Activated CD4-positive, alpha-beta T cell treated with anti-CD3 and anti-CD28 coated beads, Interleukin-2, amount 50 U/mL, for 24 hours (primary cell): ENCODE measurements at regions not wholly inside any gene's neighbourhood (a gene's known extent, or its start where the extent isn't known, plus 50 kb on each side); places are given as distances from the start of the nearest gene placed in this dataset.

Experiments
- DNase-seq, 2 donors: peaks; one replicate each; pipeline ENCODE4 v3.0.0-alpha.2; 2020; ENCODE audit warnings: low read depth in 1 of 2, low spot score in 1 of 2

DNA sequence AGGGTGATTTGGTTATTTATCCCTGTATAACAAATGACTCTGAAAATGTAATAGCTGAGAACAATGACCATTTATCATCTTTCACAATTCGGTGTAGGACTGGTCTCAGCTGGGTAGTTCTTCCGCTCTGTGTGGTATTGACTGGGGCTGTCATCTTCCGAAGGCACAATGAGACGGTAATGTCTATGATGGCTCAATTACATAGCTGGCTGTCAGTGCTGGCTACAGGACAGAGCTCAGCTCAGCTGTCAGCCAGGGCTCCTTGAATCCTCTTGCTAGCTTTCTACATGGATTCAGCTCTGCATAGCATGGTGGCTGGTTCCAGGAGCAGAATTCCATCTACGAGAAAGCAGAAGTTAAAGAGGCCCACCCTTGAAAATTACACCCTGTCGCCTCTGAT, 483.8 kb downstream of the TDRD15 start:
- no peak for DNase-seq

- no peak for DNase-seq
Measured at GRCh38 chr2:21610304-21610703, 486.5 kb downstream of the TDRD15 start.

- no peak for DNase-seq
Measured at GRCh38 chr2:21617885-21618434, 494.2 kb downstream of the TDRD15 start.

DNA sequence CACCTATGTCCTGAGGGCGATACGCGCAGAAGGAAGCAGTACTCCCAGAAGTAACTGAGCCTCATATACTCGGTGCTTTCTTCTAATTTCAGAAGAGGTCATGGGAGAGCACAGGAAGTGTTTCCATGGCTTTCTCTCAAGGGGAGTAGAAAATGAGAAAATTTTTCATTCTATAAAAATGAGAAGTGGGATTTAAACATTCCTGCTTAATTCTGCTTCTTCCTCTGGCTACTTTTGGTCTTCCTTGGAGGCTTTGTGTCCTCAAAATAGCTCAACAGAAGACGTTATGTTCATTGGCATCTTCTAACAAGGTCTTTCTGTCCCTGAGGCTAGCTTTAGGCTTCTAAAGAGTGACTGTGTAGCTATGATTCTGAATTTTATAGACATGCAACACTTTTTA, 497.0 kb downstream of the TDRD15 start:
- DNase-seq, result no peak

DNA sequence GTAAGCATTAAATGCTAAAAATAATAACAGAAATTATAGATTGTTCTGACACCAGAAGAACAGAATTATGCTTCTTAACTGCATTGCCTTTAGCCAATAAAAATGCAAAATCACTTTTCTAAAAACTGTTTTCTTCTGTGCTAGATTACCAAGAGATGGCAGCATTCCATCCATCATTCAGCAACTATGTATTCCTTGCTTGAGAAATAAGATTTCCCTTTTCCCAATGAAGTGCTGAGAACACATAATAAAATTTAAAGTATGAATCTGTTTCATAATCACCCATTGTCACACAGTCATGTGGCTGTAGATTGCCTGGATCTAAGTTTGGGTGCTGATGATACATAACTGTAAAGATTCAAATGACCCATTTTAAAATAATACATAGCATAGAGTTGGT, 504.2 kb downstream of the TDRD15 start:
- no peak for DNase-seq

- DNase-seq, result no peak
Measured at GRCh38 chr2:21633015-21633414, 509.2 kb downstream of the TDRD15 start.

DNA sequence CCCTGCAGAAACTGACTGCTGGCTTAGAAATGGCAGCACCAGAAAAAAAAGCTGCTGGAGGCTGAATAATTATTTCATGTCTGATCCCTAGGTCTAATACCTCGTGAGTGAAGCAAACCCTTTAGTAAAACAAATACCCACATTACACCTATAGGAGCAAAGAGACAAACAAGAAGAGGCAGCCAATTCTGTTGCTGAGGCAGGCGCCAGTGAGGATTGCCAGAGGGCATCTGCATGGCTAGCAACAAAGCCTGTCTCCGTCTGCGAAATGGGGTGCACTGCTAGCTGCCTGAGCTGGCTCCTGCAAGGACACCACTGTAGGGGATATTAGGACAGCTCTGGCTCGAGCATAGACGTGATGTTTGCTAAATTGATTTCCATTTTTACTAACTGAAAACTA, 509.7 kb downstream of the TDRD15 start:
- DNase-seq, result no peak

DNA sequence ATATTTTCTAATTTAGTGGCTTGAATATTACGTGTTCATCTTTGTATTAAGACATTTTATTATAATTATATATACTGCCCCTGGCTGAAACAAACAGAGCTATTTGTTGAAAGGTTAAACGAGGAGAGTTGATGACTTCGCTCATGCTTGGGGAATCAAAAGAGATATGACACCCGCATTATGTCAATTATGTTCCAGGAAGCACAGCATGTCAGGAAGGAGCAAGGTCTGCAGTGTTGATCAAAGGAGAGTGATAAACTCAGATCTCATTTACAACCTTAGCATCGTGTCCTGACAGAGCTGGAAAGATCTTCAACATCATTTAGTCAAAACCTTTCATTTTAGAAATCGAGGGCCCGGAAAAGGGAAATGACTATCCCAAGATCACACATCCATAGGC, 510.1 kb downstream of the TDRD15 start:
- DNase-seq, result no peak

- DNase-seq, result no peak
Measured at GRCh38 chr2:21640046-21640445, 516.3 kb downstream of the TDRD15 start.

- no peak for DNase-seq
Measured at GRCh38 chr2:21642647-21643046, 518.9 kb downstream of the TDRD15 start.

DNA sequence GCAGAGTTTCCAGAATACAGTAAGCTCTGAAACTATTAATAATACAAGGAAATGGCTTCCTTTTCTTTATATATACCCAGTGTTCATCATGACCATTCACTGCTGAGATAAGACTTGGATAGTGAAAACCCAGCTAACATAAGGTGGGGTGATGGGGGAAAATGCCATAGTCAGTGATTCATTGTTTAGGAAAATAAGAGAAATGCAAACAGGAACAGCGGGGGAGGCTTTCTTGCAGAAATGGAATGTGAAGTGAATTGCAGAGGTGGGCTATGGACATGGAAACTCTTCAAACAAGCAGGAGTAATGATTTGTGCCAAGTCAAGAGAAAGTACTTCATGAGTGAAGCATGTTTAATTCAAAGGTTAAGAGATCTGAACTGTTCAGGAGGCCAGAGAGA, 519.4 kb downstream of the TDRD15 start:
- no peak for DNase-seq

DNA sequence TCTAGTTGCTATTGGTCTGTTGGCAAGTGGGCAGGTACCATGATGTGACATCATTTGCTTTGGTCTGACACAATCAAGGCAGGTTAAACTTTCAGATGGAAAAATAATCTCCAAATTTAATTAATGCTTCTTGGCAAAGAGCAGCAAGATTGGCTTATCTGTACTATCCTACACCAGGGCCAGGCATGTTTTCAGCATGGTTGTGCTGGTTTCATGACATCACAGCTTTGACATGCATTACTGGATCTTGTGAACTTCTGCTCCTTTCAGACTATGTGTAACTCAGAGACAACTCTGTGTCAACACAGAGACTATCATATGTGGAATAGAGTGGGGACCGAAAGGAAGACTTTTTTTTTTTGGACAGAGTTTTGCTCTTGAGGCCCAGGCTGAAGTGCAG, 520.5 kb downstream of the TDRD15 start:
- no peak for DNase-seq

- no peak for DNase-seq
Measured at GRCh38 chr2:21646345-21646744, 522.6 kb downstream of the TDRD15 start.

- DNase-seq, result no peak
Measured at GRCh38 chr2:21650569-21650968, 526.8 kb downstream of the TDRD15 start.

DNA sequence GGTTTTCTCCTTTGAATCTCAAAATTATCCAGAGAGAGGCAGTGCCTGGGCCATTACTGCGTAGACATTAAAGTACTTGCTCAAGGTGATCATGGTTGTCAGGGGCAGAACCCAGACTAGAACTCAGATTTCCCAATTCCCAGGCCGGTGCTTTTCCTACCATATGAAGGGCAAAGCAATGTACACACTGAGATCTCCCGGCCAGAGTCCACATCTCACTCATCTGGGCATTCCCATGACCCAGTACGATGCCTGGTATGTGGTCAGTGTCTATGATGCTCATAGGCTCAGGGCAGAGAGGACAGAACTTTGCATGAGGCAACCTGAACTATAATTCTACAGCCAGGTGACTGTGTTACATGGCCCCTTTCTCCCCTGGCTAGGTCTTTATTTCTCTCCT, 531.4 kb downstream of the TDRD15 start:
- no peak for DNase-seq

DNA sequence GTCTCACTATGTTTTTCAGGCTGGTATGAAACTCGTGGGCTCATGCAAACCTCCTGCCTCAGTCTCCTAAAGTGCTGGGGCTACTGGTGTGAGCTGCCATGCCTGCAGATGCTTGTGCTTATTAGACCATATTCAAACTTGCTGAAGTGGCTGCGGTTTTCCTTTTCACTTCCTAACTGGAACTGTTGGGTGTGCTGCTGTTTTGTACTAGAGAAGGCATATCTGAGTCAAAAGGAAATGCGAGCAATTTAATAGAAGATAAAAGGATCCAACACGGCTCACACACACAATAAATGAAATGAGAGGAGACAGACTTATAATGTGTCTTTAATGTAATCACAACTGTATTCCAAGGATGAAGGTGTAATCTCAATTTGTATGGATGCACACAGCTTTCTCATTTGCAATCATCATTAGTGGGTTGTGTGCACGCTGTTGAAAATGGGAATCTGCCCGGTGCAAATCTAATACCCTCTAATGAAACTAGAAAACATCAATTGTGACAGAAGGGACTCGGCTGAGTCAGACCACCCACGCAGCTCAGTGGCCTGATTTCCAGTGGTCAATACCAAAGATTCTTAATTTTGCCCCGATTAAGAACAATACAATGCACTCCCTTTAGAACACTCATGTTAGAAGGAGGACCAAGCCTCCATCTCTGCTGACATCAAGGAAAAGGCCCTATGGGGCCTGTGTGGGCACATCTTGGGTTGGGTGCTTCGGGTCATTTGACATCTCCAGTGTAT, 532.7 kb downstream of the TDRD15 start:
- no peak for DNase-seq

DNA sequence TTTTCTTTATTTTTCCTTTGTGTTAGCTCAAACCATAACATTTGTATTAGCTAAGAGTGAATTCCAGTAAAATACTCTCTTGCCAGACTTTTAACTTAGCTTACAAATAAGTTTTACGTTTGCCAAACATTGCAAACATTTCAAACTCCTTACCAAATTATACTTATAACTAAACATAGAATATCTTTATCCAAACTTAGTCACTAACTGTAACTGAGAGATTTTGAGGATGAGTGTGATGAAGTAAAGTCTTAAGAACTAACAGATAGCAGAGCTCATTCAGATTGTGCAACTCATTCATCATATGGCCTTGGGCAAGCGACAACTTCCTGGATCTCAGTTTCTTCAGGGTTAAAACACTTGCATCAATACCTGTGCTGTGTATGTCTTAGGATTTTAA, 533.7 kb downstream of the TDRD15 start:
- no peak for DNase-seq

DNA sequence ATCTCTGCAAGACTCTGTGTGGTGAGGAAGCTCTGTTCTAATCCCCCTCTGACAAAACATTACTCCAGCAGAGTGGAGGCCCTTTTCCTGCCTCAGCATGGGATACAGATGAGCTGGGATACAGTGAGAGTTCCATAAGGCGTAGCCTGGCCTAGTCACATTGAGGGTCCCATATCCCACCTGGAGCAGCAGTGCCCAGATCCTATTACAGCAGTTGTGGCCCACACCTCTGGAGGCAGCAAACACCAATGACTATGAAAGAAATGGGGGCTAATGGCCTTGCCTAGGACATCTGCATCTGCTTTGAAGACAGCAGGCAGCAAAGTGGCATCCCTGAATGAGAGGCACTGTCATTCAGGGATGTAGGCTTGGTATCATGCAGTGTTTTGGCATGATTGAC, 534.5 kb downstream of the TDRD15 start:
- no peak for DNase-seq

DNA sequence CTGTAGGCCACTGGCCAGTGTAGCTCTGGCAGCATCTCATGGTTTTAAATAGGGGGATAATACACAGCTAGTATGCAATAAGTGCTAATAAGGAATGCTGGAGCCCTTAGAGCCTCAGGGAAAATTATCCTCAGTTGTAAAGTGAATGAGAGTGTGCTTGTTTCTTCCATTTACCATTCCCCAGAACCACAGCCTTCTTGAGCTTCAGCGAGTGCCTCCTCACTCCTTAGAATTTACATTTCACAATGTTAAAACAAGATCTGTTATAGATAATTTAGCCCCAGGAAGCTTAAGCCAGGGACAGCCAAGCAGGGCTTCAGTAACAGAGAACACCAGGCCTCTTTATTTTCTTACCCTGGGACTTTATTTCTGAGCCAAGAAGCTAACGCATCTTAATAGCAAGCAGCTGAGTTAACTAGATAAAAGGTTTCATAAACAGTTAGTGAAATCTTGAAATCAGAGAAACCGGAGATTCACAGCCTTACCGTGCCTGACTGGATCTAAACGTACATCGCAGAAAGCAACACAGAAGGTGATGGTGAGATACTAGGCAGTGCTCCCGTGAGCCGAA, 535.2 kb downstream of the TDRD15 start:
- no peak for DNase-seq

DNA sequence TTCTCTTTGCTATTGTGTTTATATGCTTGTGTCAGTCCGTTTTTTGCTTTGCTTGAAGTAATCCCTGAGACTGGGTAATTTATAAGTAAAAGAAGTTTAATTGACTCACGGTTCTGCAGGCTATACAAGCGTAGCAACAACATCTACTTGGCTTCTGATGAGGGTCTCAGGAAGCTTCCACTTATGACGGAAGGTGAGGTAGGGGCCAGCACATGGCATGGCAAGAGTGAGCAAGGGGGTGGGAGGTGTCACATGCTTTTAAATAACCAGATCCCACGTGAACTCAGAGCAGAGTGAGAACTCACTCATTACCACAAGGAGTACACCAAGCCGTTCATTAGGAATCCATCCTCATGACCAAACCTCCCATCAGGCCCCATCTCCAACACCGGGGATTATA, 540.3 kb downstream of the TDRD15 start:
- DNase-seq, result no peak

- DNase-seq, result no peak
Measured at GRCh38 chr2:21667638-21668037, 543.9 kb downstream of the TDRD15 start.

DNA sequence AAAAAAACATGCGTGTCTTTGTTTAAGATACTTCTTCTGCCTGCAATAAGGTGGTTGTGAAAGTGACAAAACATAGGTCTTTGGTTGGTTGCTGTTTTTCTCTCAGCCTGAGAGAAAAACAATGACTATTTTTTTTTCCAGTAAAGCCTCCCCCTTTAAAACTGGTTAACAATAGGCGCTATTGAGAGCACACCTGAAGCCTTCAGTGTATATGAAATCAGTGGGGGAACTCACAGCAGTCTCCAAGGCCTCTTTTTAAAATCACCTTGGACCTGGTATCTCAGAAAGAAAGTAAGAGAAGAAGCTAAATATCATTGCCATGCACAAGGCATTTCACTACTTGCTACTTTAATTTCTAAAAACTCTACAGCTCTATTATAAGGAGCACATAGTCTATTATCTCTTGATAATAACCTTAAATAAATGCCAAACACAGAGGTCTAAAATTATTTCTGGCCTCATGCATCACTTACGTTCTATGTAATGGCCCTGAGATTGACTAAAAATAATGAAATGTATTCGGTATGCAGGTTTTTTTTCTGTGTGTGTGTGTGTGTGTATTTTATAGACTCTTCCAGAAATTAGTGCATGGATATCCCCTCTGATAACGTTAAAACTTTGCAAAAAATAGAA, 544.4 kb downstream of the TDRD15 start:
- no peak for DNase-seq
